Astrocyte of the cerebellum (primary cell): ENCODE measurements at regions not wholly inside any gene's neighbourhood (a gene's known extent, or its start where the extent isn't known, plus 50 kb on each side); places are given as distances from the start of the nearest gene placed in this dataset.

Experiments used
- DNase-seq: peaks from one replicate; pipeline ENCODE4 v3.0.0-alpha.2; 2011; ENCODE audit warnings: low read depth
- H3K4me3 ChIP-seq: 2 replicates; pipeline ENCODE4 v1.5.1; 2011; ENCODE audit warnings: mild to moderate bottlenecking, low read depth, low read length, moderate library complexity
- CTCF ChIP-seq: IDR thresholded peaks from 2 replicates; pipeline ENCODE4 v1.5.1; 2012; ENCODE audit warnings: low read length, low read depth, moderate library complexity, mild to moderate bottlenecking; ENCODE audit errors: missing control alignments
- in situ Hi-C: cut with HindIII; loops from 2 replicates; pipeline ENCODE4 v1.10.0; 2017; ENCODE audit warnings: low sequenced_read_pairs

GRCh38 chr3:170709046-170709445 is 123.2 kb upstream of the SLC7A14 start:
- no peak overlapping the region for H3K4me3 ChIP-seq
- in situ Hi-C loops, result no loop called here
- DNase-seq, result no peak
- no peak for TF ChIP-seq CTCF

GRCh38 chr3:170707899-170708298 is 122.0 kb upstream of the SLC7A14 start:
- in situ Hi-C loops, result no loop called here
- no peak for TF ChIP-seq CTCF
- no peak for DNase-seq
- H3K4me3 ChIP-seq, result no peak overlapping the region

GRCh38 chr3:170705131-170705530 is 119.3 kb upstream of the SLC7A14 start:
- in situ Hi-C loops, result no loop called here
- TF ChIP-seq CTCF, result no peak
- H3K4me3 ChIP-seq, result no peak overlapping the region
- no peak for DNase-seq

GRCh38 chr3:170703121-170703588 is 117.3 kb upstream of the SLC7A14 start:
- in situ Hi-C loops, result no loop called here
- H3K4me3 ChIP-seq, result no peak overlapping the region
- DNase-seq, result peak; percentile 51
- no peak for TF ChIP-seq CTCF

GRCh38 chr3:170701696-170702678 is 116.1 kb upstream of the SLC7A14 start:
- no peak overlapping the region for H3K4me3 ChIP-seq
- TF ChIP-seq CTCF, result no peak
- no peak for DNase-seq
- in situ Hi-C loops, result no loop called here

- no peak for TF ChIP-seq CTCF
- in situ Hi-C loops, result no loop called here
- H3K4me3 ChIP-seq, result no peak overlapping the region
- no peak for DNase-seq
Measured at GRCh38 chr3:170700054-170700404, 114.2 kb upstream of the SLC7A14 start.
